ACC112 (cell line): ENCODE measurements at regions not wholly inside any gene's neighbourhood (a gene's known extent, or its start where the extent isn't known, plus 50 kb on each side); places are given as distances from the start of the nearest gene placed in this dataset.

Experiments used
- H2AFZ ChIP-seq: fragments of 200-600 bp; sonication (generic); one replicate; pipeline ENCODE4 v1.6.0; 2017; ENCODE audit warnings: antibody characterized with exemption, low read length; ENCODE audit not compliant: unreplicated experiment
- H3K27ac ChIP-seq: fragments of 200-600 bp; sonication (generic); 2 replicates; pipeline ENCODE4 v1.5.1; 2014; ENCODE audit warnings: low read depth, mild to moderate bottlenecking, antibody characterized with exemption, low read length, moderate library complexity
- H3K27me3 ChIP-seq: fragments of 200-600 bp; sonication (generic); 2 replicates; pipeline ENCODE4 v1.6.1; 2014; ENCODE audit warnings: mild to moderate bottlenecking, antibody characterized with exemption, low read length, moderate library complexity, mixed read lengths; ENCODE audit not compliant: insufficient read depth
- H3K36me3 ChIP-seq: fragments of 200-600 bp; sonication (generic); 2 replicates; pipeline ENCODE4 v1.6.1; 2016; ENCODE audit warnings: mild to moderate bottlenecking, antibody characterized with exemption, low read length, moderate library complexity, mixed read lengths; ENCODE audit not compliant: insufficient read depth
- H3K4me1 ChIP-seq: fragments of 200-600 bp; sonication (generic); one replicate; pipeline ENCODE4 v1.6.1; 2016; ENCODE audit warnings: low read length, mixed read lengths; ENCODE audit not compliant: insufficient read depth, unreplicated experiment, control insufficient read depth
- H3K4me3 ChIP-seq: fragments of 200-600 bp; sonication (generic); 2 replicates; pipeline ENCODE4 v1.5.1; 2014; ENCODE audit warnings: mild to moderate bottlenecking, low read depth, low read length
- H3K79me2 ChIP-seq: fragments of 200-600 bp; sonication (generic); one replicate; pipeline ENCODE4 v1.6.0; 2016; ENCODE audit warnings: low read length; ENCODE audit not compliant: control insufficient read depth, unreplicated experiment, insufficient read depth

DNA sequence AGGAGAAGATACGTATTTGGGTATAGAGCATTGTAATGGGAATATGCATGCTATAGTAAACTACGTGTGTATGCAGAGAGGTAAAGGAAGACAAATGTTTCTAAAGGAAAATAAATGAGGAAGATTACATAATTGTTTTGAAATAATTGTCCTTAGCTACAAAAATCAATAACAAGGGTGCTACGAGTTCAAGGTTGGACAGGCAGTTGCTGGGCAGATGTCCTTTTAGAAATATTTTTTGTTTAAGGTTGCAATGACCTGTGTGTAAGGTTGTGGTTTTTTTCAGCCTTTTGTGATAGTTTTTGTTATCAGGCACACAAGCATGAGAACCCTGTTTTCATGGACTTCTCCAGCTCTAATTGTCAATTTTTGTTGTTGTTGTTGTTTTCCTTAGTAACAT lies 1304.1 kb upstream of the CHAC2 start:
- no peaks in the 10 kb centered on the region for H3K79me2 ChIP-seq
- H3K4me1 ChIP-seq: no peaks in the 10 kb centered on the region
- no peak overlapping the region for H2AFZ ChIP-seq
- no peaks in the 10 kb centered on the region for H3K36me3 ChIP-seq
- no peaks in the 10 kb centered on the region for H3K27me3 ChIP-seq
- no peak overlapping the region for H3K27ac ChIP-seq
- H3K4me3 ChIP-seq: no peak overlapping the region

DNA sequence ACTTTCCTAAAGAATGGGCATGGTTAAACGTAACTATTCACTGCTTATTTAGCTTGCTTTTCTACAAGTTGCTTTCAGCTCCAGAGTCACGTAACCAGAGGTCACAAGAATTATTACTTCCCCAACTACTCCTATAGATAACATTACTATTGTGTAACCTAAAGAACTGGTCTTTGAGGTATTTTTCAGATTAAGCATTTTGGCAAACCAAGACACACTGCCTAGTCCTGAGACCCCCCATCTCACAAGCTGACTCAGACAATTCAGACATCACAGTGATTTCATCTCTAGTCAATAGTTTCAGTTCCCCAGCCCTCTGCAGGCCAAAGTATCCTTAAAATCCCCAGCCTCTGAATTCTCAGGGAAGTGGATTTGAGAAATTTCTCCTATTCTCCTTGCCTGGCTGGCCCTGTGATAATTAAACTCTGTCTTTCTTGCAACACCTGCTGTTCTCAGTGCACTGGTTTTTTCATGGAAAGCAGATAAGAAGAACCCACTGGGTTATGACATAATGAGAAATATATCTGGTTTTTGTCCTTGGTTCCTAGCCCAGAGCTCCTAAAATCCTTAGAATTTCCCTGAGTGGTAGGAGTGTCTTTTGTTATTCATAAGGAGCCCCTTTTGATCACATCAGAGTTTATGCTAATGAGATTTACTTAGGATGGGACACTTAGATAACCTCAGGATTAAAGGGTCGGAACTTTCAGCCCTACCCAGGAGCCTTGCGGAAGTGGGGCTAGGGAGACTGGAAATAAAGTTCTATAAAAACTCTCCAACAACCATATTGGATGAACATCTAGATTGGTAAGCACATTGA lies 1310.8 kb upstream of the CHAC2 start:
- Histone ChIP-seq H3K79me2 (no peaks in the 10 kb centered on the region), H2AFZ (no peak overlapping the region), H3K27ac (no peak overlapping the region), H3K27me3 (no peaks in the 10 kb centered on the region), H3K4me3 (no peak overlapping the region), H3K4me1 (no peaks in the 10 kb centered on the region), H3K36me3 (no peaks in the 10 kb centered on the region)

DNA sequence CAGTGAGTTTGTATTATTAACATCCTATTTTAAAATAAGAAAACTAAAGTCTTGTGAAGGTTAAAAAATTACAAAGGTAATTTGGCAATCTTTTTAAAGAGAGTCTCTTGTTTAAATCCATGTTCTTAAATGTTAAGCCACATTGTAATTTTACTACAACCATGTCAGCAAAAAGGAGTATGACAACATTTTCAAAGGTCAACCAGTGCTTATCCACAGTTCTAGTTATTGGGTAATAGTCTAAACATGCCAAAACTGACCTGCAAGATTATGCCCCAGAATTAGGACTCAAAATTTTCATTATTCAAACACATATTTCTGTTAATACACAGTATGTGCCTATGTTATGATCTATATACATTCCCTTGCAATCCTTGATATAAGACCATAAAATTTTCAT lies 1312.6 kb upstream of the CHAC2 start:
- Histone ChIP-seq H3K36me3 (no peaks in the 10 kb centered on the region), H3K4me3 (no peak overlapping the region), H3K27ac (no peak overlapping the region), H3K4me1 (no peaks in the 10 kb centered on the region), H3K27me3 (no peaks in the 10 kb centered on the region), H2AFZ (no peak overlapping the region), H3K79me2 (no peaks in the 10 kb centered on the region)

DNA sequence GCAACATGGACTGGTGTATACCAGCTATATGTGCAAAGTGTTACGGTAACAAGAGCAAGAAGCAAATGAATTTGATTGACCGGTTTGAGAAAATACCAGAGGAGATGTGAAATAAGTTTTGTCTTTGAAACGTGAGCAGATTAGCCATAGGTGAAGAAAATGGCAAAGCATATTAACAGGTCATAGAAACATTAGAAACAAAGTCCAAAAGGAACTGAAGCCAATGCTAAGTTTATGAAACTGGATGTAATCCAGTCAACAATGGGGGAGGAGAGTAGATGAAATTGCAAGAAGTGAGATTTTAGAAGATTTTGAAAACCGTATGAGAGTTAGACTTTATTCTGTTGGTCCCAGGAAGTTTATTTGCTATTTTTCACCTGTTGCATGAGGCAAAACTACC lies 1315.4 kb upstream of the CHAC2 start:
- no peaks in the 10 kb centered on the region for H3K27me3 ChIP-seq
- H3K4me3 ChIP-seq: no peak overlapping the region
- H2AFZ ChIP-seq: no peak overlapping the region
- H3K79me2 ChIP-seq: no peaks in the 10 kb centered on the region
- H3K36me3 ChIP-seq: no peaks in the 10 kb centered on the region
- H3K4me1 ChIP-seq: no peaks in the 10 kb centered on the region
- no peak overlapping the region for H3K27ac ChIP-seq

DNA sequence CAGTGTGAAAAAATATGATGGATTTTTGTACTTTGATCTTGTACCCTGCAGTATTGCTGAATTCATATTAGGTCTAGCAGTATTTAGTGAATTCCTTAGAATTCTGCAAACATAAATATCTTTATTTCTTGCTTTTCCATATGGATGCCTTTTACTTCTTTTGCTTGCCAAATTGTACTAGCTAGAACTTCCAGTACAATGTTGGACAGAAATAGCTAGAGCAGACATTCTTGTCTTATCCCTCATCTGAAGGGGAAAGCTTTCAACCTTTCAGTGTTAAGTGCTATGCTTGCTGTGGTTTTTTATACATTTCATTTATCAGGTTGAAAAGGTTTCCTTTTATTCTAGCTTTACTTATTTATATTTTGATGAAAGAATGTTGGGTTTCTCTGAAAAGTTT lies 1321.9 kb upstream of the CHAC2 start:
- Histone ChIP-seq H3K36me3 (no peaks in the 10 kb centered on the region), H3K79me2 (no peaks in the 10 kb centered on the region), H3K4me1 (no peaks in the 10 kb centered on the region), H3K27ac (no peak overlapping the region), H3K27me3 (no peaks in the 10 kb centered on the region), H3K4me3 (no peak overlapping the region), H2AFZ (no peak overlapping the region)

DNA sequence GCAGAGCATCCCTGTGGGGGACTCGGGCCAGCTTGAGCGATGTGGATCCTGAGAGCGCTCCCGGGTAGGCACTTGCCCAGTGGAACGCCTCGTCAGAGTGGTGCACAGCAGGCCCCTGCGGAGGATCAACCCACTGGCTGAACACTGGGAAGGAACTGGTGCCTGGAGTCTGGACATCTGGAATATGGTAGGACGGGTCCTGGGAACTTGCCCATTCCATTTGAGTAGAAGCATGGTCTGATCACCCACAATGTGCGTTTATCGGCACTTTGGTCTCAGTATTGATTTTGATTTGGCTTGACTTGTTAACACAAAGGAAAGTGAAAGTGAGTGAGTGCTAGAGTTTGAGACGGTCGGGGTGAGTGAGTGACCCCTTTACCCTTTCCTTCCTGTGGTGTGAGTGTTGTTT lies 1336.2 kb upstream of the CHAC2 start:
- Histone ChIP-seq H3K4me1 (no peaks in the 10 kb centered on the region), H3K79me2 (no peaks in the 10 kb centered on the region), H3K27ac (no peak overlapping the region), H3K4me3 (peak overlapping the region; percentile 37; the same call in 1 of the 2 replicates), H3K27me3 (no peaks in the 10 kb centered on the region), H2AFZ (peak overlapping the region; percentile 7), H3K36me3 (no peaks in the 10 kb centered on the region)

DNA sequence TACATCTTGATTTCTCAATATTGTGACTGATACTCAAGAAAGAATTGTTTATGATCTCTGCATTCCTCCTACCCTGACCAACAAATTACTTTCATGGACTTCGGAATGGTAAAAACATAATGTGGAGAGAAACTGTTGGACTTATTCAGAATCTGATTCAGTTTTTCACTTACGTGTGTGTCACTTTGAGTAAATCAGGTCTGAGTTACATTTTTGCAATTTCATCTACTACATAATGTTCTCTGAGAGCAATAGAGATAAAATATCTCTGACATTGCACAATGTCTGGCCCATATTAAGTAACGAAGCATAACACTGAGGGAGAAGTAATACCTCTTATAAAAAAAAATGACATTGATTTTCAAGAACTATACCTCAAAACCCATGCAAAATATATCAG lies 1337.9 kb upstream of the CHAC2 start:
- H3K4me3 ChIP-seq: no peak overlapping the region
- H3K27me3 ChIP-seq: no peaks in the 10 kb centered on the region
- H3K27ac ChIP-seq: no peak overlapping the region
- H3K36me3 ChIP-seq: no peaks in the 10 kb centered on the region
- no peaks in the 10 kb centered on the region for H3K79me2 ChIP-seq
- H3K4me1 ChIP-seq: no peaks in the 10 kb centered on the region
- no peak overlapping the region for H2AFZ ChIP-seq

DNA sequence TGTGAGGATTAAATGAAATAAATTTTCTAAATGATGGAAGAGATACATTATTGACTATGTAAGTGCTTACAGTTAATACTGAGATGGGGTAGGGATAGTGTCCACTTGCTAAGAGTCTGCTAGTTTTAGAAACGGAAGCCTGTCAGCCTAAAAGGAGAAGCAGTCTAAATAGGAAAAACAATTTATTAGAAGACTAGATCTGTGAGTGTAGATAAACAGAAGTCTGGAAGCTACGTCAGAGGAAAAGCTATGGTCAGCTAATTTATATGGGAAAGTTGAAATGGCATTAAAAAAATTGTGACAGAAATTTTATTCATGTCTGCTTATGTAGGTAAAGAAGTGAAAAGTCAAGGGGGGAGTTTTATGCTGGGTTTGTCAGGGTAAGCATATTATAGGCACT lies 1338.4 kb upstream of the CHAC2 start:
- Histone ChIP-seq H3K27ac (no peak overlapping the region), H2AFZ (no peak overlapping the region), H3K27me3 (no peaks in the 10 kb centered on the region), H3K4me1 (no peaks in the 10 kb centered on the region), H3K79me2 (no peaks in the 10 kb centered on the region), H3K36me3 (no peaks in the 10 kb centered on the region), H3K4me3 (no peak overlapping the region)

DNA sequence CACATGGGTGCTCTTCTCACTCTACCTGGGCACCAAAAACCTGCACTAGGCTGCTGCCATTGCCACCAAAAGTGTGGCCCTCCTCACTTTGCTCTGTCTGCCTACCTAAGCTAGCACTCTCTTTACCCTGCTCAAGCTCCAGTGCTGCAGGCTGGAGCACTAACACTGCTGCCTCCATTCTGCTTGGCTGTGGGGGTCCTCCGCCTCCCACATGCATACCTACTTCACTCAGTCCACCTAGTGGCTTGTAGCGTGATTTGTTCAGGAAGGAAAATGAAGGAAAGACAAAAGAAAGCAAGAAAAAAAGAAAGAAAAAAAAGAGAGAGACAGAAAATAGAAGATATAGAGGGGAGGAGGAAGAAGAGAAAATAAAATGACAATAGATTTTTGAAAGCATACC lies 1339.4 kb upstream of the CHAC2 start:
- Histone ChIP-seq H3K27me3 (no peaks in the 10 kb centered on the region), H3K36me3 (no peaks in the 10 kb centered on the region), H3K4me3 (no peak overlapping the region), H3K79me2 (no peaks in the 10 kb centered on the region), H3K4me1 (peaks cover 4% of the 10 kb centered on the region), H3K27ac (no peak overlapping the region), H2AFZ (no peak overlapping the region)

DNA sequence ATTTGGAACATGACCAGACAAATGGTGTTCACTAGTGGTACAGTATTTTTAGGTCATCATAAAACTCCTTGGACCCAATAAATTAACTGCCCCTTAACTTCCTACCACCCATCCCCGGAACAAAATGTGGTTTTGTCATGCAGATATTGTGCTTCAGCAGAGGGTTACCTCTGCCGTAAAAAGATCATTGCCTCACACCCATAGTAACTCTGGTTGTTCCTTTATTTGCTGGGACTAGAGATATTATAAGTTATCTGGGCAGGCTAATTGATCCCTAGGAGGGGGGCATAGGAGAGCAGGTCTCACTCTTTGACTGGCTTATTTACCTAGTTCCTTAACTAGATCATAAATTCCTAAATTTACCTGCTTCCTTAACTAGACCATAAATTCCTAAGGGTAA lies 1343.9 kb upstream of the CHAC2 start:
- Histone ChIP-seq H3K4me1 (peaks cover 8% of the 10 kb centered on the region), H3K4me3 (no peak overlapping the region), H3K27me3 (no peaks in the 10 kb centered on the region), H2AFZ (no peak overlapping the region), H3K36me3 (no peaks in the 10 kb centered on the region), H3K27ac (no peak overlapping the region), H3K79me2 (no peaks in the 10 kb centered on the region)

DNA sequence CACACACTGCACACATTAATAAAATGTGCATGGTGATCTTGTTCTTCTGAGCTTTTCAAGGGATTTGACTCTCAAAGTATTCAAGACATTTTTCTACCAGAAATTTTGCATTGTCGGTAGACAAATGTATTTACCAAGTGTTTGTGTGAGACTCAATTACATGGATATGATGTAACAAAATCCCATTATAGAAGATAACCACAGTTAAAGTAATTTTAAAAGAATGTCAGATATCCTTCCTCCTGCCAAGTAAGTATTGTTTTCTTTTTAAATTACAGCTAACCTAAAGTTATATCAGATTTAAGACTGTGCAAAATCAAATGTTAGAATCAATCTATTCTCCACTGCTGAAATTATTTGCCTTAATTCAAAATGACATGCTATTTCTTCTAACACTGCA lies 1344.5 kb upstream of the CHAC2 start:
- H3K27ac ChIP-seq: no peak overlapping the region
- no peak overlapping the region for H2AFZ ChIP-seq
- H3K27me3 ChIP-seq: no peaks in the 10 kb centered on the region
- no peaks in the 10 kb centered on the region for H3K79me2 ChIP-seq
- peaks cover 8% of the 10 kb centered on the region for H3K4me1 ChIP-seq
- no peaks in the 10 kb centered on the region for H3K36me3 ChIP-seq
- no peak overlapping the region for H3K4me3 ChIP-seq
